GM12865 (cell line): ENCODE measurements at regions not wholly inside any gene's neighbourhood (a gene's known extent, or its start where the extent isn't known, plus 50 kb on each side); places are given as distances from the start of the nearest gene placed in this dataset.

Experiments used
- DNase-seq: peaks from one replicate; pipeline ENCODE4 v3.0.0; 2010; ENCODE audit warnings: low read depth
- H3K4me3 ChIP-seq: 2 replicates; pipeline ENCODE4 v1.5.1; 2011; ENCODE audit warnings: mild to moderate bottlenecking, low read depth, low read length, control low read depth
- TF ChIP-seq, protein P1 (sequence below): IDR thresholded peaks from 2 replicates; pipeline ENCODE4 v1.5.1; 2011; ENCODE audit warnings: low read length, control low read depth, low read depth, inconsistent platforms; ENCODE audit not compliant: insufficient read depth; ENCODE audit errors: missing control alignments

DNA sequence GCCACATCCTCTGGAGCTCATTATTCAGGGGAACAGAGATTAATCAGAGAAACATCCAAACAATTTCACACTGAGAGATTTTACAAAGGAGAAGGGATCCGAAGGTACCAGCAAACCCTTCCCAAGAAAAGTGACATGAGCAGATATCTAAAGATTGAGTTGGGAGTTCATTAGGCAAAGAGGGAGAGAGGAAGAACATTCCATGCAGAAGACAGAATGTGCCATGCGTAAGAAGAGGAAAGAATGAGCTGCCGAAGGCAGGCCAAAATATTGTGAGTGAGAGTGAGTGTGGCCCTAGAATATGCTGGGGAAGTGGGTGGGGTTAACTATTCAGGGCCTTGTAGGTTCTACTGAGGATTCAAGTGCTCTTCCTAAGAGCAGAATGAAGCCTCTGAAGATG, 50.0 kb upstream of the LYVE1 start:
- no peak overlapping the region for H3K4me3 ChIP-seq
- TF ChIP-seq, protein P1, sequence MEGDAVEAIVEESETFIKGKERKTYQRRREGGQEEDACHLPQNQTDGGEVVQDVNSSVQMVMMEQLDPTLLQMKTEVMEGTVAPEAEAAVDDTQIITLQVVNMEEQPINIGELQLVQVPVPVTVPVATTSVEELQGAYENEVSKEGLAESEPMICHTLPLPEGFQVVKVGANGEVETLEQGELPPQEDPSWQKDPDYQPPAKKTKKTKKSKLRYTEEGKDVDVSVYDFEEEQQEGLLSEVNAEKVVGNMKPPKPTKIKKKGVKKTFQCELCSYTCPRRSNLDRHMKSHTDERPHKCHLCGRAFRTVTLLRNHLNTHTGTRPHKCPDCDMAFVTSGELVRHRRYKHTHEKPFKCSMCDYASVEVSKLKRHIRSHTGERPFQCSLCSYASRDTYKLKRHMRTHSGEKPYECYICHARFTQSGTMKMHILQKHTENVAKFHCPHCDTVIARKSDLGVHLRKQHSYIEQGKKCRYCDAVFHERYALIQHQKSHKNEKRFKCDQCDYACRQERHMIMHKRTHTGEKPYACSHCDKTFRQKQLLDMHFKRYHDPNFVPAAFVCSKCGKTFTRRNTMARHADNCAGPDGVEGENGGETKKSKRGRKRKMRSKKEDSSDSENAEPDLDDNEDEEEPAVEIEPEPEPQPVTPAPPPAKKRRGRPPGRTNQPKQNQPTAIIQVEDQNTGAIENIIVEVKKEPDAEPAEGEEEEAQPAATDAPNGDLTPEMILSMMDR: no peak
- DNase-seq: no peak
